ENCODE measurements at regions not wholly inside any gene's neighbourhood (a gene's known extent, or its start where the extent isn't known, plus 50 kb on each side); places are given as distances from the start of the nearest gene placed in this dataset.
A peak's percentile ranks its signal among the peaks of the same experiment; 100 is the strongest.
"Not testable (repeated sequence)": the region's sequence is repeated elsewhere in the genome, so short reads cannot be mapped to it uniquely, and the experiment has no call there.

- DNase-seq: peak; percentile 47 to 64
Measured at GRCh38 chr14:105944632-105945610, 418.5 kb downstream of the TMEM121 start.

GRCh38 chr14:105945896-105946295 lies 419.5 kb downstream of the TMEM121 start:
- DNase-seq: no peak

- DNase-seq: no peak
Measured at GRCh38 chr14:105947599-105947998, 421.2 kb downstream of the TMEM121 start.

GRCh38 chr14:105948955-105949354 lies 422.6 kb downstream of the TMEM121 start:
- not testable (repeated sequence) for DNase-seq

- DNase-seq: not testable (repeated sequence)
Measured at GRCh38 chr14:105950364-105950892, 424.0 kb downstream of the TMEM121 start.

- no peak for DNase-seq
Measured at GRCh38 chr14:105951399-105951798, 425.0 kb downstream of the TMEM121 start.

- no peak for DNase-seq
Measured at GRCh38 chr14:105952222-105952621, 425.8 kb downstream of the TMEM121 start.

- DNase-seq: no peak
Measured at GRCh38 chr14:105952826-105953225, 426.4 kb downstream of the TMEM121 start.

- not testable (repeated sequence) for DNase-seq
Measured at GRCh38 chr14:105961625-105962024, 435.2 kb downstream of the TMEM121 start.

- DNase-seq: no peak
Measured at GRCh38 chr14:105962532-105962931, 436.1 kb downstream of the TMEM121 start.

GRCh38 chr14:105968291-105968690 lies 441.9 kb downstream of the TMEM121 start:
- no peak for DNase-seq

- not testable (repeated sequence) for DNase-seq
Measured at GRCh38 chr14:105969026-105969425, 442.6 kb downstream of the TMEM121 start.

GRCh38 chr14:105970821-105971220 lies 444.4 kb downstream of the TMEM121 start:
- not testable (repeated sequence) for DNase-seq

GRCh38 chr14:105971593-105972500 lies 445.5 kb downstream of the TMEM121 start:
- no peak for DNase-seq

- peak; percentile 32 to 55 for DNase-seq
Measured at GRCh38 chr14:105974902-105975301, 448.5 kb downstream of the TMEM121 start.

GRCh38 chr14:105978618-105979295 lies 452.4 kb downstream of the TMEM121 start:
- DNase-seq: no peak

- no peak for DNase-seq
Measured at GRCh38 chr14:105979446-105979845, 453.1 kb downstream of the TMEM121 start.

GRCh38 chr14:105980224-105980623 lies 453.8 kb downstream of the TMEM121 start:
- peak in 1 of 2 experiments; percentile 24 for DNase-seq

- DNase-seq: not testable (repeated sequence)
Measured at GRCh38 chr14:105981517-105982302, 455.3 kb downstream of the TMEM121 start.

GRCh38 chr14:105982664-105983063 lies 456.3 kb downstream of the TMEM121 start:
- no peak for DNase-seq

- no peak for DNase-seq
Measured at GRCh38 chr14:105986894-105987284, 460.5 kb downstream of the TMEM121 start.

- no peak for DNase-seq
Measured at GRCh38 chr14:105987563-105987962, 461.2 kb downstream of the TMEM121 start.
